Upper lobe of left lung (tissue), 6 donors: ENCODE measurements at regions not wholly inside any gene's neighbourhood (a gene's known extent, or its start where the extent isn't known, plus 50 kb on each side); places are given as distances from the start of the nearest gene placed in this dataset.

Experiments
- ATAC-seq, 2 donors: fragments of 200-7000 bp; cut with Tn5 transposase; one replicate each; pipeline ENCODE4 v1.9.1; 2022; ENCODE audit warnings: mild to moderate bottlenecking in 2 of 2, moderate library complexity in 2 of 2; ENCODE audit not compliant: low FRiP score in 2 of 2
- DNase-seq, 2 donors: peaks; one replicate each; pipeline ENCODE4 v3.0.0-alpha.2; 2019 to 2020
- H3K27ac ChIP-seq, 4 donors: fragments of 200-600 bp; sonication (generic); one replicate each; pipeline ENCODE4 v1.5.1; 2016 to 2019
- H3K27me3 ChIP-seq, 4 donors: fragments of 200-600 bp; sonication (generic); one replicate each; pipeline ENCODE4 v1.5.1; 2017 to 2019
- H3K36me3 ChIP-seq, 4 donors: fragments of 200-600 bp; sonication (generic); one replicate each; pipeline ENCODE4 v1.5.1; 2016 to 2019
- H3K4me1 ChIP-seq, 4 donors: fragments of 200-600 bp; sonication (generic); one replicate each; pipeline ENCODE4 v1.5.1; 2018 to 2019
- H3K4me3 ChIP-seq, 4 donors: fragments of 200-600 bp; sonication (generic); one replicate each; pipeline ENCODE4 v1.5.1; 2017 to 2019; ENCODE audit warnings: mild to moderate bottlenecking in 2 of 4, moderate library complexity in 1 of 4
- H3K9me3 ChIP-seq, 4 donors: fragments of 200-600 bp; sonication (generic); one replicate each; pipeline ENCODE4 v1.5.1; 2018 to 2019
- CTCF ChIP-seq, 6 experiments: fragments of 450-650 bp in 4 of 6; fragments of 200-600 bp in 2 of 6; sonication (generic) in 2 of 6; IDR thresholded peaks; one replicate each; pipeline ENCODE4 v1.5.1; 2016 to 2019; ENCODE audit warnings: antibody characterized with exemption in 6 of 6
- EP300 ChIP-seq, 4 donors: sonication (generic); formaldehyde crosslinking; IDR thresholded peaks; one replicate each; pipeline ENCODE4 v1.5.1; 2017; ENCODE audit warnings: antibody characterized with exemption in 4 of 4, control low read depth in 2 of 4
- POLR2A ChIP-seq, 4 donors: fragments of 450-650 bp; IDR thresholded peaks; one replicate each; pipeline ENCODE4 v1.5.1; 2016 to 2017; ENCODE audit warnings: antibody characterized with exemption in 4 of 4, mild to moderate bottlenecking in 2 of 4
- POLR2AphosphoS5 ChIP-seq, 2 donors: sonication (generic); formaldehyde crosslinking; IDR thresholded peaks; one replicate each; pipeline ENCODE4 v1.5.1; 2017; ENCODE audit warnings: antibody characterized with exemption in 2 of 2
- WGBS, 2 donors: methylation state at CpG; one replicate each; pipeline ENCODE4 v1.1.5; 2017 to 2018; 5-methylcytosine and 5-hydroxymethylcytosine counted together
- donor health status: DM: no; HTN: no; CAD: no; lungs with moderate emphysema.
- donor health status: DM: no; HTN: yes; CAD: no; lungs with severe emphysema.

- ATAC-seq (no peak), DNase-seq (no peak)
- H3K27me3 ChIP-seq, result no peaks in the 10 kb centered on the region
- no peaks in the 10 kb centered on the region for H3K36me3 ChIP-seq
- H3K4me3 ChIP-seq, result no peak overlapping the region
- no peaks in the 10 kb centered on the region for H3K4me1 ChIP-seq
- no peaks in the 10 kb centered on the region for H3K9me3 ChIP-seq
- TF ChIP-seq CTCF (IDR thresholded peaks at IDR 0.05), result no peak
- no peak for TF ChIP-seq EP300 (IDR thresholded peaks at IDR 0.05)
- no peak for TF ChIP-seq POLR2A (IDR thresholded peaks at IDR 0.05)
- TF ChIP-seq POLR2AphosphoS5 (IDR thresholded peaks at IDR 0.05), result no peak
- no peak overlapping the region for H3K27ac ChIP-seq
- 84 to 91% methylated on average over 2 of the region's 2 CpGs for WGBS, 2 donors
Measured at GRCh38 chr2:226234187-226234586, 565.4 kb downstream of the IRS1 start.

- no peak overlapping the region for H3K4me3 ChIP-seq
- H3K27ac ChIP-seq, result no peak overlapping the region
- DNase-seq (no peak), ATAC-seq (no peak)
- H3K4me1 ChIP-seq, result no peaks in the 10 kb centered on the region
- H3K27me3 ChIP-seq, result no peaks in the 10 kb centered on the region
- TF ChIP-seq EP300 (IDR thresholded peaks at IDR 0.05) (no peak), POLR2AphosphoS5 (IDR thresholded peaks at IDR 0.05) (no peak), CTCF (IDR thresholded peaks at IDR 0.05) (no peak), POLR2A (IDR thresholded peaks at IDR 0.05) (no peak)
- no peaks in the 10 kb centered on the region for H3K9me3 ChIP-seq
- H3K36me3 ChIP-seq, result no peaks in the 10 kb centered on the region
Measured at GRCh38 chr2:226233388-226233787, 566.2 kb downstream of the IRS1 start.

GRCh38 chr2:226228080-226228479 lies 571.5 kb downstream of the IRS1 start:
- TF ChIP-seq EP300 (IDR thresholded peaks at IDR 0.05) (no peak), POLR2AphosphoS5 (IDR thresholded peaks at IDR 0.05) (no peak), CTCF (IDR thresholded peaks at IDR 0.05) (no peak), POLR2A (IDR thresholded peaks at IDR 0.05) (no peak)
- H3K27me3 ChIP-seq, result no peaks in the 10 kb centered on the region
- ATAC-seq (no peak), DNase-seq (no peak)
- H3K4me3 ChIP-seq, result no peak overlapping the region
- no peaks in the 10 kb centered on the region for H3K36me3 ChIP-seq
- no peak overlapping the region for H3K27ac ChIP-seq
- WGBS, 2 donors, result 67 to 79% methylated on average over 2 of the region's 2 CpGs
- no peaks in the 10 kb centered on the region for H3K4me1 ChIP-seq
- no peaks in the 10 kb centered on the region for H3K9me3 ChIP-seq

- no peaks in the 10 kb centered on the region for H3K36me3 ChIP-seq
- ATAC-seq, result no peak
Measured at GRCh38 chr2:226227341-226227740, 572.3 kb downstream of the IRS1 start.

More at GRCh38 chr2:226227341-226227740, 572.3 kb downstream of the IRS1 start:
- H3K4me3 ChIP-seq, result no peak overlapping the region
- no peaks in the 10 kb centered on the region for H3K27me3 ChIP-seq
- no peak overlapping the region for H3K27ac ChIP-seq
- no peak for DNase-seq
- H3K9me3 ChIP-seq, result no peaks in the 10 kb centered on the region
- TF ChIP-seq EP300 (IDR thresholded peaks at IDR 0.05) (no peak), CTCF (IDR thresholded peaks at IDR 0.05) (no peak), POLR2A (IDR thresholded peaks at IDR 0.05) (no peak), POLR2AphosphoS5 (IDR thresholded peaks at IDR 0.05) (no peak)
- H3K4me1 ChIP-seq, result no peaks in the 10 kb centered on the region
